BE2C (cell line): ENCODE measurements at regions not wholly inside any gene's neighbourhood (a gene's known extent, or its start where the extent isn't known, plus 50 kb on each side); places are given as distances from the start of the nearest gene placed in this dataset.

Experiments
- DNase-seq: peaks from one replicate; pipeline ENCODE4 v3.0.0-alpha.2; 2020
- H3K27me3 ChIP-seq: fragments of 250-450 bp; sonication (Bioruptor Pico); 2 replicates; pipeline ENCODE4 v1.5.1; 2020; ENCODE audit warnings: mild to moderate bottlenecking
- H3K36me3 ChIP-seq: fragments of 250-450 bp; sonication (Bioruptor Pico); 2 replicates; pipeline ENCODE4 v1.5.1; 2020; ENCODE audit warnings: mild to moderate bottlenecking
- H3K4me1 ChIP-seq: fragments of 250-450 bp; sonication (Bioruptor Pico); 2 replicates; pipeline ENCODE4 v1.5.1; 2020
- H3K4me3 ChIP-seq: 2 replicates; pipeline ENCODE4 v1.5.1; 2011; ENCODE audit warnings: low read depth, low read length
- H3K9me3 ChIP-seq: fragments of 250-450 bp; sonication (Bioruptor Pico); 2 replicates; pipeline ENCODE4 v1.5.1; 2020
- CTCF ChIP-seq: IDR thresholded peaks from 2 replicates; pipeline ENCODE4 v1.5.1; 2012; ENCODE audit warnings: mild to moderate bottlenecking, low read depth, low read length

DNA sequence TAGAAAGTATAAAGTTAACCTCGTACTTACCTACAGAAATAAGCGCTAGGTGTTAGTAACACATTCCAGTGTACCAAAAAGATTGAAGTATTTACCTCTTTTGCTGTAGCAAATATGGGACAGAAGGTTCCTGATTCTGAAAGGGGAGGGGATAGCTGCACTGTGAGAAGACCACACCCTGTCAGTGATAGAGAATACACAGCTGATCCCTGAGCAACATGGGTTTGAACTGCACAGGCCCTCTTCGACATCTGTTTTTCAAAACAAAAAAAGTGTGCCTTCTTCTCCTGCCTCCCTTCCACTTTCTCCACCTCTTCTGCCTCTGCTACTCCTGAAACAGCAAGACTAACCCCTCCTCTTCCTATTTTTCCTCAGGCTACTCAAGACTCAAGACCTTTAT is 201.8 kb upstream of the SLIT2 start:
- H3K36me3 ChIP-seq = no peaks in the 10 kb centered on the region
- no peak for DNase-seq
- no peak overlapping the region for H3K4me3 ChIP-seq
- no peaks in the 10 kb centered on the region for H3K9me3 ChIP-seq
- no peaks in the 10 kb centered on the region for H3K27me3 ChIP-seq
- H3K4me1 ChIP-seq = no peaks in the 10 kb centered on the region
- TF ChIP-seq CTCF = no peak

DNA sequence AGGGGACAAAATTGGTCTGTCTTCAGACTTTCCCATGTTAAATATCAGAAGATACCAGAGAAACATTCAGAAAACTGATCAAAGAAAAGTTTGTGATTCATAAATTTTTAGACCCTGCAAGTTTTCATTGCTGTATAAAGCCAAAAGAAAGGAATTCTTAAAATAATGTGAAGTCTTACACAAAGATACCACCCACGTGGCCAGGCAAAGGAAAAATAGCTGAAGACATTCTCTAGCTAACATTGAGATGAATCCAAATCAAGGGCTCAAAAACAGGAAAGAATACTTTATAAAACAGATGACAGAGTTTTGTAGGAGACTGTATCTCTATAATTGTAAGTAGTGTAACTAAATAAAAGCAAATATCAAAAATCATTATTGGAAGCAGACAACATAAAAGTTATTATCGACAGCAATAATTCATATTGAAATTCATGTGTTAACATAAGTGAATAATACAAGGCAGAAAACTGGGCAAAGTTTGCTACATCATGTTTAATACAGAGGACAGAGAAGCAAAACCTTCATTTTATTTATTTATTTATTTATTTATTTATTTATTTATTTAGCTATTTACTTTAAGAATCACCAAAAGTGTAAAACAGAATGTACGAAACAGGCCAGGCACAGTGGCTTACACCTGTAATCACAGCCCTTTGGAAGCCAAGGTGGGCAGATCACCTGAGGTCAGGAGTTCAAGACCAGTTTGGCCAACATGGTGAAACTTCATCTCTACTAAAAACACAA is 204.6 kb upstream of the SLIT2 start:
- no peak for TF ChIP-seq CTCF
- Histone ChIP-seq H3K36me3 (no peaks in the 10 kb centered on the region), H3K4me1 (no peaks in the 10 kb centered on the region), H3K4me3 (no peak overlapping the region), H3K9me3 (no peaks in the 10 kb centered on the region), H3K27me3 (no peaks in the 10 kb centered on the region)
- no peak for DNase-seq

GRCh38 chr4:20046179-20046578 is 205.5 kb upstream of the SLIT2 start:
- Histone ChIP-seq H3K4me1 (no peaks in the 10 kb centered on the region), H3K4me3 (no peak overlapping the region), H3K27me3 (no peaks in the 10 kb centered on the region), H3K36me3 (no peaks in the 10 kb centered on the region), H3K9me3 (no peaks in the 10 kb centered on the region)
- DNase-seq = no peak
- no peak for TF ChIP-seq CTCF

GRCh38 chr4:20044966-20045365 is 206.7 kb upstream of the SLIT2 start:
- no peak for TF ChIP-seq CTCF
- Histone ChIP-seq H3K27me3 (no peaks in the 10 kb centered on the region), H3K9me3 (no peaks in the 10 kb centered on the region), H3K4me1 (no peaks in the 10 kb centered on the region), H3K4me3 (no peak overlapping the region), H3K36me3 (no peaks in the 10 kb centered on the region)
- DNase-seq = no peak

GRCh38 chr4:20044502-20044911 is 207.2 kb upstream of the SLIT2 start:
- no peak for TF ChIP-seq CTCF
- no peaks in the 10 kb centered on the region for H3K36me3 ChIP-seq
- no peak overlapping the region for H3K4me3 ChIP-seq
- H3K9me3 ChIP-seq = no peaks in the 10 kb centered on the region
- H3K4me1 ChIP-seq = no peaks in the 10 kb centered on the region
- DNase-seq = no peak
- no peaks in the 10 kb centered on the region for H3K27me3 ChIP-seq

GRCh38 chr4:20043991-20044390 is 207.7 kb upstream of the SLIT2 start:
- H3K4me1 ChIP-seq = no peaks in the 10 kb centered on the region
- H3K27me3 ChIP-seq = no peaks in the 10 kb centered on the region
- no peak for TF ChIP-seq CTCF
- no peak overlapping the region for H3K4me3 ChIP-seq
- H3K36me3 ChIP-seq = no peaks in the 10 kb centered on the region
- DNase-seq = no peak
- no peaks in the 10 kb centered on the region for H3K9me3 ChIP-seq
